ENCODE measurements at regions not wholly inside any gene's neighbourhood (a gene's known extent, or its start where the extent isn't known, plus 50 kb on each side); places are given as distances from the start of the nearest gene placed in this dataset.

- H3K4me3 ChIP-seq (ENCODE audit: low read depth, low read length), result no peak overlapping the region
- TF ChIP-seq MAX (IDR thresholded peaks at IDR 0.05; ENCODE audit: low read depth, low read length) (no peak), POLR2A (IDR thresholded peaks at IDR 0.05; ENCODE audit: extremely low read depth, insufficient read length) (no peak), MYC (IDR thresholded peaks at IDR 0.05; ENCODE audit: low read depth, low read length) (no peak)
- TF ChIP-seq, protein P1, sequence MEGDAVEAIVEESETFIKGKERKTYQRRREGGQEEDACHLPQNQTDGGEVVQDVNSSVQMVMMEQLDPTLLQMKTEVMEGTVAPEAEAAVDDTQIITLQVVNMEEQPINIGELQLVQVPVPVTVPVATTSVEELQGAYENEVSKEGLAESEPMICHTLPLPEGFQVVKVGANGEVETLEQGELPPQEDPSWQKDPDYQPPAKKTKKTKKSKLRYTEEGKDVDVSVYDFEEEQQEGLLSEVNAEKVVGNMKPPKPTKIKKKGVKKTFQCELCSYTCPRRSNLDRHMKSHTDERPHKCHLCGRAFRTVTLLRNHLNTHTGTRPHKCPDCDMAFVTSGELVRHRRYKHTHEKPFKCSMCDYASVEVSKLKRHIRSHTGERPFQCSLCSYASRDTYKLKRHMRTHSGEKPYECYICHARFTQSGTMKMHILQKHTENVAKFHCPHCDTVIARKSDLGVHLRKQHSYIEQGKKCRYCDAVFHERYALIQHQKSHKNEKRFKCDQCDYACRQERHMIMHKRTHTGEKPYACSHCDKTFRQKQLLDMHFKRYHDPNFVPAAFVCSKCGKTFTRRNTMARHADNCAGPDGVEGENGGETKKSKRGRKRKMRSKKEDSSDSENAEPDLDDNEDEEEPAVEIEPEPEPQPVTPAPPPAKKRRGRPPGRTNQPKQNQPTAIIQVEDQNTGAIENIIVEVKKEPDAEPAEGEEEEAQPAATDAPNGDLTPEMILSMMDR (IDR thresholded peaks at IDR 0.05; ENCODE audit: low read depth, low read length), result no peak
- DNase-seq (ENCODE audit: low read depth), result no peak
Measured at GRCh38 chr14:84991021-84991420, 538.9 kb upstream of the FLRT2 start.

- no peak for DNase-seq (ENCODE audit: low read depth)
- TF ChIP-seq, protein P1 (IDR thresholded peaks at IDR 0.05; ENCODE audit: low read depth, low read length), result no peak
- TF ChIP-seq POLR2A (IDR thresholded peaks at IDR 0.05; ENCODE audit: extremely low read depth, insufficient read length) (no peak), MAX (IDR thresholded peaks at IDR 0.05; ENCODE audit: low read depth, low read length) (no peak), MYC (IDR thresholded peaks at IDR 0.05; ENCODE audit: low read depth, low read length) (no peak)
- no peak overlapping the region for H3K4me3 ChIP-seq (ENCODE audit: low read depth, low read length)
Measured at GRCh38 chr14:84998216-84998615, 531.7 kb upstream of the FLRT2 start.

- DNase-seq (ENCODE audit: low read depth), result no peak
- TF ChIP-seq, protein P1 (IDR thresholded peaks at IDR 0.05; ENCODE audit: low read depth, low read length), result no peak
- TF ChIP-seq MAX (IDR thresholded peaks at IDR 0.05; ENCODE audit: low read depth, low read length) (no peak), POLR2A (IDR thresholded peaks at IDR 0.05; ENCODE audit: extremely low read depth, insufficient read length) (no peak), MYC (IDR thresholded peaks at IDR 0.05; ENCODE audit: low read depth, low read length) (no peak)
- no peak overlapping the region for H3K4me3 ChIP-seq (ENCODE audit: low read depth, low read length)
Measured at GRCh38 chr14:85002846-85003245, 527.1 kb upstream of the FLRT2 start.

- H3K4me3 ChIP-seq (ENCODE audit: low read depth, low read length), result no peak overlapping the region
- TF ChIP-seq POLR2A (IDR thresholded peaks at IDR 0.05; ENCODE audit: extremely low read depth, insufficient read length) (no peak), MAX (IDR thresholded peaks at IDR 0.05; ENCODE audit: low read depth, low read length) (no peak), MYC (IDR thresholded peaks at IDR 0.05; ENCODE audit: low read depth, low read length) (no peak)
- TF ChIP-seq, protein P1 (IDR thresholded peaks at IDR 0.05; ENCODE audit: low read depth, low read length), result no peak
- no peak for DNase-seq (ENCODE audit: low read depth)
Measured at GRCh38 chr14:85003805-85004204, 526.1 kb upstream of the FLRT2 start.

- TF ChIP-seq MYC (IDR thresholded peaks at IDR 0.05; ENCODE audit: low read depth, low read length) (no peak), POLR2A (IDR thresholded peaks at IDR 0.05; ENCODE audit: extremely low read depth, insufficient read length) (no peak), MAX (IDR thresholded peaks at IDR 0.05; ENCODE audit: low read depth, low read length) (no peak)
- TF ChIP-seq, protein P1 (IDR thresholded peaks at IDR 0.05; ENCODE audit: low read depth, low read length), result no peak
- DNase-seq (ENCODE audit: low read depth), result no peak
- H3K4me3 ChIP-seq (ENCODE audit: low read depth, low read length), result no peak overlapping the region
Measured at GRCh38 chr14:85009506-85009905, 520.4 kb upstream of the FLRT2 start.

GRCh38 chr14:85010186-85010585 is 519.8 kb upstream of the FLRT2 start:
- no peak for DNase-seq (ENCODE audit: low read depth)
- no peak overlapping the region for H3K4me3 ChIP-seq (ENCODE audit: low read depth, low read length)
- no peak for TF ChIP-seq POLR2A (IDR thresholded peaks at IDR 0.05; ENCODE audit: extremely low read depth, insufficient read length)

Measured in NB4 (cell line).